Lower lobe of right lung (tissue), 2 donors: ENCODE measurements at regions not wholly inside any gene's neighbourhood (a gene's known extent, or its start where the extent isn't known, plus 50 kb on each side); places are given as distances from the start of the nearest gene placed in this dataset.

Experiments
- ATAC-seq, 2 donors: fragments of 200-7000 bp; cut with Tn5 transposase; one replicate each; pipeline ENCODE4 v1.9.1; 2020 to 2022; ENCODE audit warnings: mild to moderate bottlenecking in 2 of 2, moderate library complexity in 2 of 2
- DNase-seq: peaks from one replicate; pipeline ENCODE4 v3.0.0-alpha.2; 2020
- H3K27ac ChIP-seq: fragments of 200-600 bp; one replicate; pipeline ENCODE4 v1.8.0; 2022
- H3K27me3 ChIP-seq: fragments of 200-600 bp; one replicate; pipeline ENCODE4 v1.8.0; 2022; ENCODE audit warnings: low read depth
- H3K36me3 ChIP-seq: fragments of 200-600 bp; one replicate; pipeline ENCODE4 v1.8.0; 2022; ENCODE audit warnings: mild to moderate bottlenecking
- H3K4me1 ChIP-seq: fragments of 200-600 bp; one replicate; pipeline ENCODE4 v1.8.0; 2022
- H3K4me3 ChIP-seq: fragments of 200-600 bp; one replicate; pipeline ENCODE4 v1.8.0; 2022; ENCODE audit warnings: mild to moderate bottlenecking
- H3K9me3 ChIP-seq: fragments of 200-600 bp; one replicate; pipeline ENCODE4 v1.8.0; 2022
- CTCF ChIP-seq: fragments of 200-600 bp; IDR thresholded peaks from one replicate; pipeline ENCODE4 v1.8.0; 2022; ENCODE audit warnings: antibody characterized with exemption, mild to moderate bottlenecking
- intact Hi-C: fragments of 100-400 bp; cut with DNase I; formaldehyde crosslinking; loops from one replicate; pipeline ENCODE4 v1.11.0; 2022
- donor health status: DM: no; HTN: yes; CAD: no; lungs with severe emphysema.

- ATAC-seq (no peak), DNase-seq (no peak)
- Histone ChIP-seq H3K27me3 (no peaks in the 10 kb centered on the region), H3K36me3 (no peaks in the 10 kb centered on the region), H3K27ac (no peak overlapping the region), H3K4me3 (no peak overlapping the region), H3K4me1 (no peaks in the 10 kb centered on the region), H3K9me3 (no peaks in the 10 kb centered on the region)
- TF ChIP-seq CTCF: no peak
- intact Hi-C loops: no loop called here
Observed at GRCh38 chr12:45504316-45505010, 225.0 kb upstream of the ARID2 start.

- no peaks in the 10 kb centered on the region for H3K36me3 ChIP-seq
- no peaks in the 10 kb centered on the region for H3K4me1 ChIP-seq
- H3K4me3 ChIP-seq: no peak overlapping the region
- no peaks in the 10 kb centered on the region for H3K27me3 ChIP-seq
- no peaks in the 10 kb centered on the region for H3K9me3 ChIP-seq
- DNase-seq: no peak
- no peak for TF ChIP-seq CTCF
- ATAC-seq: peak in 1 of 2 donors; percentile 39
- intact Hi-C loops: no loop called here
- H3K27ac ChIP-seq: no peak overlapping the region
Observed at GRCh38 chr12:45509187-45509586, 220.3 kb upstream of the ARID2 start.

- intact Hi-C loops: no loop called here
- DNase-seq (no peak), ATAC-seq (no peak)
- Histone ChIP-seq H3K4me3 (no peak overlapping the region), H3K27ac (no peak overlapping the region), H3K27me3 (no peaks in the 10 kb centered on the region), H3K4me1 (no peaks in the 10 kb centered on the region), H3K36me3 (no peaks in the 10 kb centered on the region), H3K9me3 (no peaks in the 10 kb centered on the region)
- no peak for TF ChIP-seq CTCF
Observed at GRCh38 chr12:45509621-45510020, 219.9 kb upstream of the ARID2 start.

- no peak for ATAC-seq
- H3K9me3 ChIP-seq: no peaks in the 10 kb centered on the region
Observed at GRCh38 chr12:45517381-45517780, 212.1 kb upstream of the ARID2 start.

GRCh38 chr12:45518291-45519235, 210.9 kb upstream of the ARID2 start:
- intact Hi-C loops: no loop called here
- no peaks in the 10 kb centered on the region for H3K4me1 ChIP-seq
- no peak for ATAC-seq

More at GRCh38 chr12:45517381-45517780, 212.1 kb upstream of the ARID2 start:
- Histone ChIP-seq H3K27me3 (no peaks in the 10 kb centered on the region), H3K27ac (no peak overlapping the region), H3K4me1 (no peaks in the 10 kb centered on the region), H3K4me3 (no peak overlapping the region), H3K36me3 (no peaks in the 10 kb centered on the region)
- TF ChIP-seq CTCF: no peak
- DNase-seq: no peak
- intact Hi-C loops: no loop called here

More at GRCh38 chr12:45518291-45519235, 210.9 kb upstream of the ARID2 start:
- no peaks in the 10 kb centered on the region for H3K9me3 ChIP-seq
- H3K36me3 ChIP-seq: no peaks in the 10 kb centered on the region
- no peak overlapping the region for H3K4me3 ChIP-seq
- no peak for TF ChIP-seq CTCF
- no peak overlapping the region for H3K27ac ChIP-seq
- no peak for DNase-seq
- no peaks in the 10 kb centered on the region for H3K27me3 ChIP-seq
